ENCODE measurements at regions not wholly inside any gene's neighbourhood (a gene's known extent, or its start where the extent isn't known, plus 50 kb on each side); places are given as distances from the start of the nearest gene placed in this dataset.

DNA sequence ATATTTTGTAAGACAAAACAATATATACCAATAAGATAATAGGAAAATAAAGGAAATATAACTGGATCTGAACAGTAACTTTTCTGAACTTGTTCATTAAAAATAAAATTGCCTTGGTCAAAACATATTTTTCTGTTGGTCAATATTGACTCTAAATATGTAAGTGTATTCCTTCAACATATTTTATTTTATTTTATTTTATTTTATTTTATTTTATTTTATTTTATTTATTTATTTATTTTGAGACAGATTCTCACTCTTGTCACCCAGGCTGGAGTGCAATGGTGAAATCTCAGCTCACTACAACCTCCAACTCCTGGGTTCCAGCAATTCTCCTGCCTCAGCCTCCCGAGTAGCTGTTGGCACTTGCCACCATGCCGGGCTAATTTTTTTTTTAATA lies 571.0 kb downstream of the NR2F1-AS1 start:
- DNase-seq: no peak
- no peaks in the 10 kb centered on the region for H3K27me3 ChIP-seq (ENCODE audit: control insufficient read depth, insufficient read depth, low read length)
- no peaks in the 10 kb centered on the region for H3K36me3 ChIP-seq (replicated peaks; ENCODE audit: control insufficient read depth, insufficient read depth, low read length)
- H3K4me3 ChIP-seq (ENCODE audit: insufficient read depth, low read depth, low read length): no peak overlapping the region

DNA sequence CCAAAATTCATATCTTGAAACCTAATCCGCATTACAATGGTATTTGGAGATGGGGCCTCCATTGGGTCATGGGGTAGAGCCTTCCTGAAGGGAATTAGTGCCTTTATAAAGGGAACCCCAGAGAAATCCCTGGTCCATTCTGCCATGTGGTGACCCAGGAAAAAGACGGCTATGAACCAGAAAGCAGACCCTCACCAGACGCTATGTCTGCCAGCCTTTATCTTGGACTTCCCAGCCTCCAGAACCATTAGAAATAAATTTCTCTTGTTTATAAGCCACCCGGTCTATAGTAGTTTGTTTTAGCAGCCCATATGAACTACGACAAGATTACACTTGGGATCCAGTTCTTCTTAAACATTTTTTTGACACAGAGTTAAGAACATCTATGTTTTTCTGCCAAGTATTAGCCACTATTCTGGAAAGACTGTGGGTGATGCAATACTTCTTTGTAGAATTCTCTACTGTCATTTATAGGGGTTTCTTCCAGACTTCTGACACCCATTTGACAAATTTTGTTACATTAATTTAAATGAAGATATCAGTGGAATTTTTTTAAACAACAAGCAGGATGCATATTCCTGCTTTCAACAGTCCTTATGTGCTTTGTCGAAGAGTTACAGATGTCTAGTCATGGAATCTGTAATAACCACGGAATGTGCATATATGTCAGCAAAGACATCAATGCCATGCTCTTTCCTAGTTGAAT lies 572.4 kb downstream of the NR2F1-AS1 start:
- DNase-seq: no peak
- Histone ChIP-seq H3K36me3 (replicated peaks; ENCODE audit: control insufficient read depth, insufficient read depth, low read length) (no peaks in the 10 kb centered on the region), H3K4me3 (ENCODE audit: insufficient read depth, low read depth, low read length) (no peak overlapping the region), H3K27me3 (ENCODE audit: control insufficient read depth, insufficient read depth, low read length) (no peaks in the 10 kb centered on the region)

GRCh38 chr5:93006915-93007314 lies 574.1 kb downstream of the NR2F1-AS1 start:
- H3K27me3 ChIP-seq (ENCODE audit: control insufficient read depth, insufficient read depth, low read length): no peaks in the 10 kb centered on the region
- no peak overlapping the region for H3K4me3 ChIP-seq (ENCODE audit: insufficient read depth, low read depth, low read length)
- no peak for DNase-seq
- no peaks in the 10 kb centered on the region for H3K36me3 ChIP-seq (replicated peaks; ENCODE audit: control insufficient read depth, insufficient read depth, low read length)

DNA sequence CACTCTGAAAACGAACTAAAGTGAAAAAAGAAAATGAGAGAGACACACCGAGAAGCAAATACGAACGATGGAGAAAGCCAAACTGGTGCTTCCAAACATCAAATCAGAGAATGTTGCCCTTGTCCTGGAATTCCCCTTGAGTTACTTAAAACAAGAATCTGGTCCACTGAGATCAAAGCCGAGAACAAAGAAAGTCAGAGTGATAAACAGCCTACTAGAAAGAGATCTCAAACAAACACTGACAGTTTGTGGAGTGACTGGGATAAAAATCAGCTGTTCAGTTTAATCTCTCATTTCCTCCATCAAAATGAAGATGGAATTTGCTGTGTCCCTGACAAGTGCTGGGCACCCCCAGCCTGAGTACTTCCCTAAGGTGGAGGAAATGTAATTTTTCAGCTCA lies 582.6 kb downstream of the NR2F1-AS1 start:
- DNase-seq: no peak
- Histone ChIP-seq H3K36me3 (replicated peaks; ENCODE audit: control insufficient read depth, insufficient read depth, low read length) (no peaks in the 10 kb centered on the region), H3K27me3 (ENCODE audit: control insufficient read depth, insufficient read depth, low read length) (no peaks in the 10 kb centered on the region), H3K4me3 (ENCODE audit: insufficient read depth, low read depth, low read length) (no peak overlapping the region)

DNA sequence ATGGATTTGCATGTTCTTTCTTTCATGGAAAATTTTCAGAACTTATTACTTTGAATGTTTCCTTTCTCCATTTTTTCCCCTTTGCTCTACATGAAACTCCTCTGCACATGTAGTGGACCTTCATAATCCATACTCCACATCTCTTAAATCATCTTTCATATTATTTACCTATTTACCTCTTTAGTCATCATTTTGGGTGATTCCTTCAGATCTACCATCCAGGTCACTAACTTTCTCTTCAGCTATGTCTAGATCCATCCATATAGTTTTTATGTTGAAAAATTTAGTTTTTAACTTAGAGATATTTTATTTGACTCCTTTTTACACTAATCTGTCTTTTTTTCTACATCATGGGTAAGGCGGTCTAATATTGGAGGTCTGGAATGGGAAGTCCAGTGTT lies 586.6 kb downstream of the NR2F1-AS1 start:
- no peak overlapping the region for H3K4me3 ChIP-seq (ENCODE audit: insufficient read depth, low read depth, low read length)
- no peaks in the 10 kb centered on the region for H3K27me3 ChIP-seq (ENCODE audit: control insufficient read depth, insufficient read depth, low read length)
- H3K36me3 ChIP-seq (replicated peaks; ENCODE audit: control insufficient read depth, insufficient read depth, low read length): no peaks in the 10 kb centered on the region
- DNase-seq: no peak

- Histone ChIP-seq H3K27me3 (ENCODE audit: control insufficient read depth, insufficient read depth, low read length) (no peaks in the 10 kb centered on the region), H3K4me3 (ENCODE audit: insufficient read depth, low read depth, low read length) (no peak overlapping the region)
These were observed 588.9 kb downstream of the NR2F1-AS1 start for GRCh38 chr5:92992073-92992472.

GRCh38 chr5:92991581-92992067 lies 589.4 kb downstream of the NR2F1-AS1 start:
- no peaks in the 10 kb centered on the region for H3K36me3 ChIP-seq (replicated peaks; ENCODE audit: control insufficient read depth, insufficient read depth, low read length)
- H3K27me3 ChIP-seq (ENCODE audit: control insufficient read depth, insufficient read depth, low read length): no peaks in the 10 kb centered on the region
- no peak overlapping the region for H3K4me3 ChIP-seq (ENCODE audit: insufficient read depth, low read depth, low read length)
- DNase-seq: no peak

More at GRCh38 chr5:92992073-92992472, 588.9 kb downstream of the NR2F1-AS1 start:
- H3K36me3 ChIP-seq (replicated peaks; ENCODE audit: control insufficient read depth, insufficient read depth, low read length): no peaks in the 10 kb centered on the region
- DNase-seq: no peak

DNA sequence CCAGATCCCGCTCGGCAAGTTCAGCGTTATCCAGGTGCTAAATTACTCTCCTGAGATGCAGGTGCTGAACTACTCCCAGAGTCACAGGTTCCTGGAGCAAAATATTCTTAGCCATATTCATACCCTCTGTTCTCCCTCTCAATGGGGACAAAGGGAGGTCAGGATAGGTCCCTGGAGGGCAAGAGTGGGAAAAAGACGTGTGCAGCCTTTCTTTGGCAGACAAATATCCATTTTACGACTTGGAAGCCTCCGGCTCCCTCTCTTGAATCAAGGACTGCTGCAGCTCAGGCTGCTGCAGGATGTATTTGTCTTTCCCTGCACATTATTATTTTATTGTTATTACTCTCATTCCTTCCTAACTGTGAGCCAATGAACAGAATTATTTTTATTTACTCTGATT lies 590.2 kb downstream of the NR2F1-AS1 start:
- Histone ChIP-seq H3K36me3 (replicated peaks; ENCODE audit: control insufficient read depth, insufficient read depth, low read length) (no peaks in the 10 kb centered on the region), H3K4me3 (ENCODE audit: insufficient read depth, low read depth, low read length) (no peak overlapping the region), H3K27me3 (ENCODE audit: control insufficient read depth, insufficient read depth, low read length) (no peaks in the 10 kb centered on the region)
- DNase-seq: no peak

DNA sequence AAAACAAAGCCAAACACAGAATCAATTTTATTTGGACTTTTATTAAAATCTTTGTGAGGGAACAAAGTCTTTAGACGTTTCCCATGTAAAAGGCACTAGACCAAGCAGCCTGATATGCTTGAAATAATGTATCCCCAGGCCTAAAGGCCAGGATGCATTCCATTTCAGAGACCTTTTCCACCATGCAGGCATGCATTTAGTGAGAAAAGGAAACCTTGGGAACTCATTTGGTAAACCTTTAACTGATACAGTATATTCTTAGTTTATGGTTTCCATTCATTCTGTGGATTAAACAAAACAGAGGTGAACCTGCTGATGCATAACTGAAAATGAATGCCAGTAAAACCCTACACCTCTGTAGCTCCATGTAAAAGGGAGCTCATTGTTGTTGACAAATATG lies 600.0 kb downstream of the NR2F1-AS1 start:
- H3K36me3 ChIP-seq (replicated peaks; ENCODE audit: control insufficient read depth, insufficient read depth, low read length): no peaks in the 10 kb centered on the region
- H3K4me3 ChIP-seq (ENCODE audit: insufficient read depth, low read depth, low read length): no peak overlapping the region
- no peak for DNase-seq
- no peaks in the 10 kb centered on the region for H3K27me3 ChIP-seq (ENCODE audit: control insufficient read depth, insufficient read depth, low read length)

DNA sequence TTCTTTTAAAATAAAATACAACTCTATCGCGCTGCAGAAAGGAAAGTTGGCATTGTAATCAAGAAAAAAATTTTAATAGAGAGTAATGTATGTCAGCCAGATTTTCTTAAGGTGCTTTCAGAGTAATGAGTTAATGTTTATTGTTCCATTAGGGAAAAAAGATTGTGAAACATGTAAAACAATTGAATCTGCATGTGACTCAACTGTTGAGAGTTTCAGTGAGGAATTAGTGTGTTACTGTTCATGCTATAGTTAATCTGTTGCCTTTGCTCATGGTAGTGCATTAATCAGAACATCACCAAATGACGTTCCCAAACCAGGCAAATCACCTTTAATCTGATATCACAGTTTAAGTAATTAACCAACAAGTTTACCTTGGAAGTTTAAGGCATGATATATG lies 600.5 kb downstream of the NR2F1-AS1 start:
- Histone ChIP-seq H3K36me3 (replicated peaks; ENCODE audit: control insufficient read depth, insufficient read depth, low read length) (no peaks in the 10 kb centered on the region), H3K27me3 (ENCODE audit: control insufficient read depth, insufficient read depth, low read length) (no peaks in the 10 kb centered on the region), H3K4me3 (ENCODE audit: insufficient read depth, low read depth, low read length) (no peak overlapping the region)
- no peak for DNase-seq

- DNase-seq: no peak
- Histone ChIP-seq H3K4me3 (ENCODE audit: insufficient read depth, low read depth, low read length) (no peak overlapping the region), H3K36me3 (replicated peaks; ENCODE audit: control insufficient read depth, insufficient read depth, low read length) (no peaks in the 10 kb centered on the region), H3K27me3 (ENCODE audit: control insufficient read depth, insufficient read depth, low read length) (no peaks in the 10 kb centered on the region)
These were observed 601.3 kb downstream of the NR2F1-AS1 start for GRCh38 chr5:92979716-92980115.

DNA sequence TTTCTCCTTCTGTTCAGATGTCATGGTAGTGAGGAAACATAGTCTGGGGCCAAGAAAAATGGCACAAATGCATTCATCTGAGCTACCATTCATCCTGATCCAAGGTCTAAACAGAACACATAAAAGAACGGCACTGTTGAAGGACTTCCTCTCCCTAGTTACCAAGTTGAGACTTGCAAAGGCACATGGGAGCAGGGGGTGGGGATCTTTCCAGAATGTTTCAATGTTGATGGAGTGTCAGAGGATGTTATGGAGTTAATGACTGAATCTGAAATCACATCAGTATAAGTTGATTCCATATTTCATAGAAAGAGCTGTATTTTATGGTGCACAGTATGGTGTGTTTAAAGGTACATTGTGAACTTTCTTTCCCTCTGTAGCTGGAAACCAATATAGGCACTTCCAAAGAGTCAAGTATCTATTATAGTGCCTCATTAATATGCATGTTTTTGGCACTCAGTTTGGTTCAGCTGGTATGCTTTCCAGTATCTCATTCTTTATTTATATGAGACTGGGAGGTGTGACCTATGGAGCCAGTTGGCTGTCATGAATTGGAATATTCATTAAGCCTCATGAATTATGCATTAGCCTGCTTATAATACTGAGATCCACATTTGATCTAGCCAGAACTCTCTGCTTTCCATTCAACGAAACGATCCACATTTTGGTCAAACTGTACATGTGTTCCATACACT lies 603.0 kb downstream of the NR2F1-AS1 start:
- Histone ChIP-seq H3K36me3 (replicated peaks; ENCODE audit: control insufficient read depth, insufficient read depth, low read length) (no peaks in the 10 kb centered on the region), H3K4me3 (ENCODE audit: insufficient read depth, low read depth, low read length) (no peak overlapping the region), H3K27me3 (ENCODE audit: control insufficient read depth, insufficient read depth, low read length) (no peaks in the 10 kb centered on the region)
- no peak for DNase-seq

DNA sequence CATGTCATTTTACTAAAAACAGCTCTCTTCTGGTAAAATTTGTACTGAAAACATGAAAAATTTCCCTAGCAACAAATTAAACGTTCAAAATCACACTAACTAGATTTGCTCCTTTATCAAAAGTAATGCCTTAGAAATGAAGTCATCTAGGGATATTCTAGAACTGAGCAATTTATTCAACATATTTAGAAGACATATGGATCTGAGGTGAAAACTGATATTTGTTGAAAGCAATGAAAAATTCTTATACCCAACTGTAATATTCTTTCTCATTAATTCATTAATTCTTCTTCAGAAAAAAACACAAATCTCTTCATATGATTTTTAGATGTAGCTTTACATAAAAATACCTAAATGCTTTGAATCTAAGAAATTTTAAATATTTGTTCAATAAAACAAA lies 604.9 kb downstream of the NR2F1-AS1 start:
- DNase-seq: no peak
- no peaks in the 10 kb centered on the region for H3K27me3 ChIP-seq (ENCODE audit: control insufficient read depth, insufficient read depth, low read length)

GRCh38 chr5:92969781-92970237 lies 611.2 kb downstream of the NR2F1-AS1 start:
- DNase-seq: no peak
- Histone ChIP-seq H3K36me3 (replicated peaks; ENCODE audit: control insufficient read depth, insufficient read depth, low read length) (no peaks in the 10 kb centered on the region), H3K4me3 (ENCODE audit: insufficient read depth, low read depth, low read length) (no peak overlapping the region), H3K27me3 (ENCODE audit: control insufficient read depth, insufficient read depth, low read length) (no peaks in the 10 kb centered on the region)

More for the DNA sequence above, 604.9 kb downstream of the NR2F1-AS1 start:
- H3K36me3 ChIP-seq (replicated peaks; ENCODE audit: control insufficient read depth, insufficient read depth, low read length): no peaks in the 10 kb centered on the region
- H3K4me3 ChIP-seq (ENCODE audit: insufficient read depth, low read depth, low read length): no peak overlapping the region

DNA sequence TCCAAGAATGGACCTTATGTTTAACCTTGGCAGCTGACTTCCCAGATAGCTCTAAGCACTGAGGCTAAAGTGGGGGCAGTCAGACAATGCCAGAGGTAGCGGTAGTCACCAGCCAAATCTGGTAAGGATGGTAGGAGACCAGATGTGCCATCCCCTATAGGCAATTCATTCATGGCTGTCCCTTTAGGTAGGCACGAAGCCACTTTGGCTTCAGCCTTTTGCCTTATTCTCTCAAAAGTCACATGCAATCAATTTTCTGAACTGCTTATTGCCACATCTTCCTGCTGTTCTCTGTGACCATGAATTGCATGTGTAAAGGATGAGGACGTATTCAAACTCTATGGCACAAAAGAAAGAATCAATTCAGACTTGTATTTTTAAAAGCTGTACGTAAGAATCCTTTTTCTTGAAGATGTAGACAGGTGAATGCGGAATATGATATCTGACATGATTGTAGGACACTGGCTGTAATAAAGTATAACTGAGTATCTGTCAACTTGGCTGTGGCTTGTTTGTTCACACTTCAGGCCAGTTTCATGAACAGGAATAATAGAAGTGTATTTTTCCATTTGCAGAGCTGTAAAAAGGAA lies 611.7 kb downstream of the NR2F1-AS1 start:
- Histone ChIP-seq H3K4me3 (ENCODE audit: insufficient read depth, low read depth, low read length) (no peak overlapping the region), H3K27me3 (ENCODE audit: control insufficient read depth, insufficient read depth, low read length) (no peaks in the 10 kb centered on the region)
- DNase-seq: no peak

More for the DNA sequence above, 611.7 kb downstream of the NR2F1-AS1 start:
- H3K36me3 ChIP-seq (replicated peaks; ENCODE audit: control insufficient read depth, insufficient read depth, low read length): no peaks in the 10 kb centered on the region
